ENCODE measurements at regions not wholly inside any gene's neighbourhood (a gene's known extent, or its start where the extent isn't known, plus 50 kb on each side); places are given as distances from the start of the nearest gene placed in this dataset.

GRCh38 chr5:98433022-98433421, 340.4 kb upstream of the RGMB start:
- no peak for TF ChIP-seq CTCF (conservative IDR thresholded peaks at IDR 0.05)
- TF ChIP-seq ZFX (IDR thresholded peaks at IDR 0.05) = no peak

Data from C4-2B (cell line).